Epithelial cell of proximal tubule (primary cell): ENCODE measurements at regions not wholly inside any gene's neighbourhood (a gene's known extent, or its start where the extent isn't known, plus 50 kb on each side); places are given as distances from the start of the nearest gene placed in this dataset.
"Not testable (repeated sequence)": the region's sequence is repeated elsewhere in the genome, so short reads cannot be mapped to it uniquely, and the experiment has no call there.

ENCODE experiments used
- DNase-seq: peaks from one replicate; pipeline ENCODE4 v3.0.0-alpha.2; 2011; ENCODE audit warnings: low read depth
- H3K4me3 ChIP-seq: 2 replicates; pipeline ENCODE4 v1.5.1; 2011; ENCODE audit warnings: low read depth, mild to moderate bottlenecking, low read length
- CTCF ChIP-seq: conservative IDR thresholded peaks from 2 replicates; pipeline ENCODE4 v1.5.1; 2012; ENCODE audit warnings: low read depth, mild to moderate bottlenecking, low read length

GRCh38 chr1:204792354-204792692, 78.3 kb upstream of the NFASC start:
- no peak overlapping the region for H3K4me3 ChIP-seq
- TF ChIP-seq CTCF, result no peak
- no peak for DNase-seq

- H3K4me3 ChIP-seq, result no peak overlapping the region
- TF ChIP-seq CTCF, result no peak
- DNase-seq, result no peak
Measured at GRCh38 chr1:204793259-204793914, 77.3 kb upstream of the NFASC start.

- DNase-seq, H3K4me3 ChIP-seq: not testable (repeated sequence)
Measured at GRCh38 chr1:204796886-204797285, 73.8 kb upstream of the NFASC start.

- TF ChIP-seq CTCF, result no peak
- no peak overlapping the region for H3K4me3 ChIP-seq
- no peak for DNase-seq
Measured at GRCh38 chr1:204797401-204797800, 73.3 kb upstream of the NFASC start.

GRCh38 chr1:204799630-204800029, 71.0 kb upstream of the NFASC start:
- no peak for DNase-seq
- no peak overlapping the region for H3K4me3 ChIP-seq
- no peak for TF ChIP-seq CTCF

GRCh38 chr1:204801211-204801610, 69.5 kb upstream of the NFASC start:
- no peak for TF ChIP-seq CTCF
- H3K4me3 ChIP-seq, result no peak overlapping the region
- DNase-seq, result no peak

GRCh38 chr1:204802401-204803175, 68.1 kb upstream of the NFASC start:
- H3K4me3 ChIP-seq, result no peak overlapping the region
- no peak for DNase-seq
- TF ChIP-seq CTCF, result no peak
